AG08396 (cell line): ENCODE measurements at regions not wholly inside any gene's neighbourhood (a gene's known extent, or its start where the extent isn't known, plus 50 kb on each side); places are given as distances from the start of the nearest gene placed in this dataset.
"Not testable (repeated sequence)": the region's sequence is repeated elsewhere in the genome, so short reads cannot be mapped to it uniquely, and the experiment has no call there.

Source experiments
- DNase-seq: peaks from one replicate; pipeline ENCODE4 v3.0.0; 2012; ENCODE audit warnings: low spot score, mixed read lengths

DNA sequence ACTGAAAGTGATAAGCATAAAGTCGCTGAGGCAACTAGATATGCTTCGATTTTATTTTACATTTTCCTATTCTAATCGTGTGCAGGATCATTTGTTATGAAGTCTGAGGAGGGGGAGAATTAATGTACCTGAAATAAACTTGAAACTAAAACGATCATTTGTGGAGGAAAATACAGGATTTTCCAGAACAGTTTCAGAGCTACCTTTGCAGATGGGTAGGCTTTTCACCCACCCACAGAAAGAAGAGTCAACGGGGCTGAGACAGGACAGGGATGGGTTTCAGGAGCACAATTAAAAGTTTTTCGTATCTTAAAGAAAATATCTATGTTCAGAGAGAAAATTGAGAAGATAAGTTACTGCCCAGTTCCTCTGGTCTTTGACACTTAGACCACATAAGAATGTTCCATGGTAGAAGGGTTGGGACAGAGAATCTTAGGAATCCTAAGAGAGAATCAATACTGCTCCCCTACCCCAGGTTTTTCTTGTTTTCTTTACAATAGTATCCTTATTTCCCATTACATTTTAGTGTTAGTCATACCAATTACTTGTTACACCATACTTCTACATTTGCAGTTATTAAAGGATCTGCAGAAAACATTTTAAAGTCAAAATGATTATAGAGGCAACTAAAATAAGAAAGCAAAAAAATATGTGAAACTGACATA, 211.4 kb downstream of the DEPDC1B start:
- no peak for DNase-seq

- no peak for DNase-seq
Measured at GRCh38 chr5:60487885-60488442, 212.0 kb downstream of the DEPDC1B start.

DNA sequence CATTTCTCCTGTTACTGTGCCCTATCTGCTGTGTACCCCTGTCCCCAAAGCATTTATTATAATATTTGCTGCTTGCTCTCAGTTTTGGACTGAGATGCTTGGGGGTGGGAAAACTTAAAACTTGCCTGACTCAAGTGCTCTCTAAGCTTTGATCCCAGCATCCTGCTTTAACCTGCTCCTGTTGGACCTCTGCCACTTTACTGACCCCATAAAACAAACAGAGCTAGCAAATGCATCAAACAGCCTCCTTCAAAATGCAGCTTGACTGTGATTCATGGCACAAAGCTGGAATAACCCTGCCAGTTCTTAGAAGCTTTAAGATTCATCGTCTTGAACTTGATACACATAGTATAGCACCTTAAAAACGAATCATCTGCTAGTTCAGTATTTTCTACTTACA, 212.5 kb downstream of the DEPDC1B start:
- no peak for DNase-seq

DNA sequence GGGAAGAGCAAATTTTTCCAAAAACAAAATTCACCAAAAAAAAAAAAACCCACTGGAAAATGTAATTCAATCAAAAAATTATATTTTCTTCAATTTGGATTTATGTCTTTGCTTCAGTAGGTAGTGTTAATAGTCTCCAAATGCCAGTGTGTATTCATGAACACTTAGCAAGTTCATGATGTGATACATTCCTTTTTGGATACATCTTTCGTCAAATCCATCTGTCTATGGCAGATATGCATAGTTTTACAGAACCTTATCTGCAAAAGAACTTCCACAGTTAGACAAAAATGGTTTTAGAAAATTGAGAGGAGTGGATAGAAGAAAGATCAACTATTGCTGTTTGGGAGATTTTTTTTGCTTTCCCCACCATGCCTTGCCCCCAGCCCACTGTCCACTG, 214.6 kb downstream of the DEPDC1B start:
- no peak for DNase-seq

- DNase-seq, result no peak
Measured at GRCh38 chr5:60483050-60483449, 216.9 kb downstream of the DEPDC1B start.

DNA sequence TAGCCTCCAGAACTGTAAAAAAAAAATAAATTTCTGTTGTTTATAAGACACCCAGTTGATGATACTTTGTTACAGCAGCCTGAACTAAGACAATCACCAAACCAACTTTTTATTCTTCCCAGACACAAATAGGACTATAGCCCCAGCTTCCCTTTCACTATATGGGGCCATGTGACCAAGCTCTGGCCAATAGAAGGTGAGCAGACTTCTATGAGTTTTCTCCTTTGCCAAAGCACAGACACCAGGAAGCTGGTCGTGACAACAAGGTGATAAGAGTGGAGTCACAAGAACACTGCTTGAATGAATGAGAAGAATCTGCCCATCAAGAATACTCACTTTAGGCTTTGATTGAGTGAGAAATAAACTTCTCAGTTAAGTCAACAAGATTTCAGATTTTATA, 217.7 kb downstream of the DEPDC1B start:
- no peak for DNase-seq

GRCh38 chr5:60479542-60479941, 220.4 kb downstream of the DEPDC1B start:
- DNase-seq, result no peak

GRCh38 chr5:60477849-60478248, 222.1 kb downstream of the DEPDC1B start:
- DNase-seq, result no peak

- DNase-seq, result no peak
Measured at GRCh38 chr5:60473654-60474053, 226.3 kb downstream of the DEPDC1B start.

GRCh38 chr5:60473027-60473426, 226.9 kb downstream of the DEPDC1B start:
- DNase-seq, result not testable (repeated sequence)

- DNase-seq, result no peak
Measured at GRCh38 chr5:60470881-60471280, 229.1 kb downstream of the DEPDC1B start.

DNA sequence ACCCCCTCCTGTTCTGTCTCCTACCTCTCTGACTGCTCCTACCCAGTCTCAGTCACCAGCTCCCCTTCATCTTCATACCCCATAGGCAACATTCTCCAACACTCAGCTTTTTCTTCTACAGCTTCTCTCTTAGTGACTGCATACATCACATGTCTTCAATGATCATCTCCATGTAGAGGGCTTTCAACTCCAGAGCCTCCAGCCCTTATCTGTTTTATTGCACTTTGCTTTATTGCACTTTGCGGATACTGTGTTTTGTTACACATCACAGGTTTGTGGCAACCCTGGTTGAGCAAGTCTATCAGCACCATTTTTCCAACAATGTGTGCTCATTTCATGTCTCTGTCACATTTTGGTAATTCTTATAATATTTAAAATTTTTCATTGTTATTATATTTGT, 230.7 kb downstream of the DEPDC1B start:
- DNase-seq, result no peak

- DNase-seq, result no peak
Measured at GRCh38 chr5:60463179-60463868, 236.6 kb downstream of the DEPDC1B start.

DNA sequence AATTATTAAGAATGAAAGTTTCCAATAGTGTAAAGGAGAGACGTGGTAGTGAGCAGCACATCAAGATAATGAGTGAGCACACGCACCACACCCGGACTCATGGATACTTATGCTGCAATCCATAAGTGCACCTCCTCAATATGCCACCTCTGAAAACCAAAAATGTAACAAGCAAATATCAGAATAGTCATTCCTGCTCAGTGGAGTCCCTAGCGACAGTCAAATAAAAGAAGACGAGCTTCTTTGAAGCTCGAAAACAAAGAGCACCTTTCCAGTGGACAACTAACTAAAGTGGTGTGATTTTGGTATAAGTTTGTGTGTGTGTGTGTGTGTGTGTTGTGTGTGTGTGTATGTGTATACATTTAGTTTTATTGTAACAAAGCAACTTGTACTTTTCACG, 241.3 kb downstream of the DEPDC1B start:
- DNase-seq, result no peak

- no peak for DNase-seq
Measured at GRCh38 chr5:60457233-60457632, 242.7 kb downstream of the DEPDC1B start.

GRCh38 chr5:60455589-60455988, 244.4 kb downstream of the DEPDC1B start:
- DNase-seq, result no peak

- not testable (repeated sequence) for DNase-seq
Measured at GRCh38 chr5:60454277-60454676, 245.7 kb downstream of the DEPDC1B start.

DNA sequence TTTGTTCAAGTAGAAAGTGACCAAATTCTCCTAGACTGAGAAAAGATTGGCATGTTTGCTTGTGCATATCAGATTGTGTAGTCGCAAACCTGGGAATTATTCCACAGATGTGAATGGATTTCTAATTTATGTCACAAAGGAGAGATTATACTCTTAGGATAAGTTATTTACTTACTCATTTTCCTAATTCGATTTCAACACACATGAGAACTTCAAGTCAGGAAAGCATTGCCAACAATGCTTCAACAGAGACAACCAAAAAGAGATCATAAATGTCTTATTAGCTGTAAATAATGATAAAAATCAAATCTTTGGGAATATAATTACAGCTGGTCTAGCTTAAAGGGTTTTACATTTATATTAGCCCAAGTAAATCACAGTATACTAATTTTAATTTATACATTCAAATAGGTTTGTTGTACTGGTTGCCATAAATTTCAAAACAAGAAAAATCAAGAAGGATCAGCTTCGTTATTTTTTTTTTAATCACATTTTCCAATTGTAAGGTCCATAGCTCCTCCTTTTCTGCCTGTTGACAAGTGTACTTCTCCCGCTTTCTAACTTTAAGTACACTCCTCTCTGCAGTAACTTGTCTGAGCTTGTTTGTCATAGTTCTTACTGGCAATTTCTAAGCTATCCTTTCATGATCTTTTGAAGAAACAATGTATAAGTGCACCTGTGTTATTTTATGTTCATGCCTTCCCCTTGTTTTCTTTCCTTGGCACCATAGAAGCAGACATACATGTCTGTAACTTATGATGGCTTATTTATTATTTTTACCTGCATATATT, 246.6 kb downstream of the DEPDC1B start:
- DNase-seq, result no peak

DNA sequence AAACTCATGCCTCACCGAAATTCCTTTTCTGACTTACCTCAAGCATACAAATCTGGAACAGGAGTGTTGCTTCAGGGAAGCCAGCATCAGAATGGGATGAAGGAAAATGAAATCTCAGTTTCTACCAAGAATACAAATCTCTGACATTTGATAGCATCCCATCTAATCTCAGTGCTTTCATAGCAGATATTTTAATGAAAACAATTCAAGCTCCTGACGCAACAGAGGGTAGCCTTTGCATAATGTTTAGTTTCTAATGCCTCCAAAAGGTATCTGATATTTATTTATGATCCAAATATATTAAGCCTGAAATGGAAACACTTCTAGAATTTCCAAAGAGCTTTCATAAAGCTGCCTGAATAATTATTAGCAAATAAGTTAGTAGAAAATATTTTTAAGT, 251.4 kb downstream of the DEPDC1B start:
- DNase-seq, result no peak

GRCh38 chr5:60447488-60447920, 252.5 kb downstream of the DEPDC1B start:
- DNase-seq, result no peak

GRCh38 chr5:60446917-60447316, 253.0 kb downstream of the DEPDC1B start:
- no peak for DNase-seq

DNA sequence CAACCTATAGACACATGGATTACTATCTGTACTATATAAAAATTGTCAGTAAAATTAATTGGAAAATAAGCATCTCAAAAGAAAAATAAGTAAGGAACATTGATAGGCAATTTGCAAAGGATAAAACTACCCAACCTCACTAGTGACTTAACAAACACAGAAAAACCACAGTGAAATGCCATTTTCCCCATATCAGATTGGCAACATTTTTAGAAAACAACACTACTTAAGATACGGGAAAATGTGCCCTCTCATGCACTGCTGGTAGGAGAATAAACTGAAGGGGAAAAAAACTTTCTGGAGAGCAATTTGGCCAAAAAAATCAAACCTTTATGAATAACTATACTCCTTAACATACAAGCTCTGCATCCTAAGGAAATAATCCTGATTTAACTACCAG, 254.0 kb downstream of the DEPDC1B start:
- no peak for DNase-seq

GRCh38 chr5:60445427-60445826, 254.5 kb downstream of the DEPDC1B start:
- no peak for DNase-seq
